SK-N-SH treated with all-trans-retinoic acid at 6 μM for 48 hours (cell line): ENCODE measurements at regions not wholly inside any gene's neighbourhood (a gene's known extent, or its start where the extent isn't known, plus 50 kb on each side); places are given as distances from the start of the nearest gene placed in this dataset.

Source experiments
- ATAC-seq: fragments of 200-7000 bp; cut with Tn5 transposase; 3 replicates; pipeline ENCODE4 v1.9.1; 2020; ENCODE audit warnings: mild to moderate bottlenecking, moderate library complexity
- ARNTL ChIP-seq: fragments of 450-650 bp; formaldehyde crosslinking; IDR thresholded peaks from 2 replicates; pipeline ENCODE4 v1.5.0; 2020; ENCODE audit warnings: low read depth, mild to moderate bottlenecking, moderate library complexity, borderline replicate concordance
- BACH2 ChIP-seq: fragments of 250-450 bp; sonication (Bioruptor Pico); IDR thresholded peaks from 2 replicates; pipeline ENCODE4 v1.9.0; 2021; ENCODE audit warnings: mild to moderate bottlenecking, borderline replicate concordance
- CSDC2 ChIP-seq: fragments of 250-450 bp; sonication (Bioruptor Pico); IDR thresholded peaks from 2 replicates; pipeline ENCODE4 v1.5.0; 2020; ENCODE audit warnings: mild to moderate bottlenecking, moderate library complexity
- ESRRG ChIP-seq: fragments of 250-450 bp; sonication (Bioruptor Pico); IDR thresholded peaks from 2 replicates; pipeline ENCODE4 v1.6.1; 2021; ENCODE audit warnings: mild to moderate bottlenecking
- ISL1 ChIP-seq: fragments of 250-450 bp; sonication (Bioruptor Pico); IDR thresholded peaks from 2 replicates; pipeline ENCODE4 v2.1.2; 2022; ENCODE audit warnings: mild to moderate bottlenecking, moderate library complexity
- OSR1 ChIP-seq: fragments of 250-450 bp; sonication (Bioruptor Pico); IDR thresholded peaks from 2 replicates; pipeline ENCODE4 v1.8.0; 2022; ENCODE audit warnings: moderate library complexity, mild to moderate bottlenecking, inconsistent platforms
- PPARA ChIP-seq: fragments of 250-450 bp; sonication (Bioruptor Pico); IDR thresholded peaks from 2 replicates; pipeline ENCODE4 v1.5.0; 2020; ENCODE audit warnings: mild to moderate bottlenecking, borderline replicate concordance
- RARB ChIP-seq: fragments of 250-450 bp; sonication (Bioruptor Pico); IDR thresholded peaks from 2 replicates; pipeline ENCODE4 v1.8.0; 2021; ENCODE audit warnings: mild to moderate bottlenecking, moderate library complexity
- TCF4 ChIP-seq: fragments of 250-450 bp; sonication (Bioruptor Pico); IDR thresholded peaks from 2 replicates; pipeline ENCODE4 v1.8.0; 2021; ENCODE audit warnings: mild to moderate bottlenecking, moderate library complexity, borderline replicate concordance
- TOX ChIP-seq: fragments of 250-450 bp; sonication (Bioruptor Pico); IDR thresholded peaks from 2 replicates; pipeline ENCODE4 v1.8.0; 2021; ENCODE audit warnings: mild to moderate bottlenecking, moderate library complexity, borderline replicate concordance
- ZC3H10 ChIP-seq: fragments of 250-450 bp; sonication (Bioruptor Pico); IDR thresholded peaks from 2 replicates; pipeline ENCODE4 v1.5.1; 2021; ENCODE audit warnings: mild to moderate bottlenecking, moderate library complexity
- ZFP3 ChIP-seq: fragments of 250-450 bp; sonication (Bioruptor Pico); IDR thresholded peaks from 2 replicates; pipeline ENCODE4 v1.5.0; 2020; ENCODE audit warnings: mild to moderate bottlenecking, moderate library complexity
- ZFP30 ChIP-seq: fragments of 450-650 bp; formaldehyde crosslinking; IDR thresholded peaks from 2 replicates; pipeline ENCODE4 v1.5.0; 2022; ENCODE audit warnings: mild to moderate bottlenecking, moderate library complexity
- ZNF8 ChIP-seq: fragments of 450-650 bp; formaldehyde crosslinking; IDR thresholded peaks from 2 replicates; pipeline ENCODE4 v1.5.0; 2020; ENCODE audit warnings: mild to moderate bottlenecking, moderate library complexity
- TF ChIP-seq, protein P1 (sequence below): fragments of 250-450 bp; sonication (Bioruptor Pico); IDR thresholded peaks from 2 replicates; pipeline ENCODE4 v1.8.0; 2021; ENCODE audit warnings: low read depth, mild to moderate bottlenecking, moderate library complexity, borderline replicate concordance
- TF ChIP-seq, protein P2 (sequence below): fragments of 250-450 bp; sonication (Bioruptor Pico); IDR thresholded peaks from 2 replicates; pipeline ENCODE4 v1.5.1; 2020; ENCODE audit warnings: low read depth, mild to moderate bottlenecking, moderate library complexity
- TF ChIP-seq, protein P3 (sequence below): fragments of 250-450 bp; sonication (Bioruptor Pico); IDR thresholded peaks from 2 replicates; pipeline ENCODE4 v1.5.1; 2021; ENCODE audit warnings: mild to moderate bottlenecking, moderate library complexity
- TF ChIP-seq, protein P4 (sequence below): fragments of 250-450 bp; sonication (Bioruptor Pico); IDR thresholded peaks from 2 replicates; pipeline ENCODE4 v1.5.0; 2020; ENCODE audit warnings: mild to moderate bottlenecking, moderate library complexity
- TF ChIP-seq, protein P5 (sequence below): fragments of 250-450 bp; sonication (Bioruptor Pico); IDR thresholded peaks from 2 replicates; pipeline ENCODE4 v1.8.0; 2020; ENCODE audit warnings: mild to moderate bottlenecking, moderate library complexity, borderline replicate concordance

DNA sequence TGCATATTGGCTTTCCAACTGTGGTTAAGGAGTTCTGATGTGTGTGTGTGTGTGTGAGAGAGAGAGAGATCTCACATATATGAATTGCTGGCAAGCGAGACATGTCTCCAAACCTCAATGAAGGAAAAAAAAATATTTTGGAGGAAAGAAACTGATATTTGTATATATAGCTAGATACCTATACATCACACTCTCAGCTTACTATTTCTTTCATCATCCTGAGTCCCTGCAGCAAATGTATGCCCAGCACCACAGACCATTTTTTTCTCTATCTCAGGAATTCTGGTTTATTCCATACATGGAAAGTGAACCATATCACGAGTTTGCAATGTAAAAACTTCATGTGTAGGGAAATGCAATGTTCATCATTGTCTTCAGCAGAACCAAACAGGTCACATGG lies 68.9 kb downstream of the MTERF1 start:
- no peak for ATAC-seq
- no peak for TF ChIP-seq OSR1 (CRISPR knock-in tag)
- TF ChIP-seq ZFP30 (CRISPR knock-in tag), result no peak
- no peak for TF ChIP-seq CSDC2 (CRISPR knock-in tag)

DNA sequence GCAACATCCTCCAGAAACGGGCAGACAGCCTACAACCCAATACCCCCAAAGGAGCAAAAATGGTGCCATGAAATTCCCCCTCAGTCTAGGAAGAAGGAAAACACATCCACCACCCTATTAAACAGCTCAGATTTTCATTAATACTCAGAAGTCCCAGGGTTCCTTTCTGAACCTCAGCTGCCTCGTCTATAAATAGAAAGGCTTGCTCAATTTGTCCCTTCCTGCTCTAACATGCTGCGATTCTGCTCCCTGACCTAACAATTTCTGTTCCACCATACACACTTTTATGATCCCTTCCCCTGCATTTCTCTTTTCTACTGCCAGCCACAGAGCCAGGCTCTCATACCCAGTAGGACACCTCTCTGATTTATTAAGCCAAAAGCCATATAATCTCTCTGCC lies 68.1 kb downstream of the MTERF1 start:
- ATAC-seq, result no peak

DNA sequence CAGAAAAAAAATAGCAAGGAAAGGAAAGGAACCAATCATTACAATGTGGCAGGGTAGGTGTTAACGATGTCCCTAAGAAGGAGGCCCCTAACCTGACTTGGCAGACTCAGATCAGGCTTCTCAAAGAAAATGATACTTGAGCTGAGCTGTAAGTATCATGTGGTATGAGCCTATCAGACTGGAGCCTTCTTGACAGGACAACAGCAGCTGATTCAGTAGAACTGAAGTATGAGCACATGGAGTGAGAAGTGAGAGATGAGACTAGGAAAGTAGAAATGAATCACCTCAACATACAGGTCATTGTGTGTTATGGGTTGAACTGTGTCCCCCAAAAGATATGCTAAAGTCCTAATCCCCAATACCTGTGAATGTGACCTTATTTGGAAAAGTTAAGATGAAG lies 66.3 kb downstream of the MTERF1 start:
- ATAC-seq, result no peak
- TF ChIP-seq PPARA (CRISPR knock-in tag) (no peak), BACH2 (CRISPR knock-in tag) (no peak), ZFP30 (CRISPR knock-in tag) (no peak), ESRRG (no peak), ISL1 (CRISPR knock-in tag) (no peak), ZC3H10 (no peak), TOX (CRISPR knock-in tag) (no peak), ZNF8 (CRISPR knock-in tag) (no peak), CSDC2 (CRISPR knock-in tag) (no peak), RARB (CRISPR knock-in tag) (no peak), ARNTL (no peak), OSR1 (CRISPR knock-in tag) (no peak), TCF4 (no peak), ZFP3 (CRISPR knock-in tag) (no peak)
- TF ChIP-seq, protein P1, sequence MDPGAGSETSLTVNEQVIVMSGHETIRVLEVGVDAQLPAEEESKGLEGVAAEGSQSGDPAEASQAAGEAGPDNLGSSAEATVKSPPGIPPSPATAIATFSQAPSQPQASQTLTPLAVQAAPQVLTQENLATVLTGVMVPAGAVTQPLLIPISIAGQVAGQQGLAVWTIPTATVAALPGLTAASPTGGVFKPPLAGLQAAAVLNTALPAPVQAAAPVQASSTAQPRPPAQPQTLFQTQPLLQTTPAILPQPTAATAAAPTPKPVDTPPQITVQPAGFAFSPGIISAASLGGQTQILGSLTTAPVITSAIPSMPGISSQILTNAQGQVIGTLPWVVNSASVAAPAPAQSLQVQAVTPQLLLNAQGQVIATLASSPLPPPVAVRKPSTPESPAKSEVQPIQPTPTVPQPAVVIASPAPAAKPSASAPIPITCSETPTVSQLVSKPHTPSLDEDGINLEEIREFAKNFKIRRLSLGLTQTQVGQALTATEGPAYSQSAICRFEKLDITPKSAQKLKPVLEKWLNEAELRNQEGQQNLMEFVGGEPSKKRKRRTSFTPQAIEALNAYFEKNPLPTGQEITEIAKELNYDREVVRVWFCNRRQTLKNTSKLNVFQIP, result no peak
- TF ChIP-seq, protein P2, sequence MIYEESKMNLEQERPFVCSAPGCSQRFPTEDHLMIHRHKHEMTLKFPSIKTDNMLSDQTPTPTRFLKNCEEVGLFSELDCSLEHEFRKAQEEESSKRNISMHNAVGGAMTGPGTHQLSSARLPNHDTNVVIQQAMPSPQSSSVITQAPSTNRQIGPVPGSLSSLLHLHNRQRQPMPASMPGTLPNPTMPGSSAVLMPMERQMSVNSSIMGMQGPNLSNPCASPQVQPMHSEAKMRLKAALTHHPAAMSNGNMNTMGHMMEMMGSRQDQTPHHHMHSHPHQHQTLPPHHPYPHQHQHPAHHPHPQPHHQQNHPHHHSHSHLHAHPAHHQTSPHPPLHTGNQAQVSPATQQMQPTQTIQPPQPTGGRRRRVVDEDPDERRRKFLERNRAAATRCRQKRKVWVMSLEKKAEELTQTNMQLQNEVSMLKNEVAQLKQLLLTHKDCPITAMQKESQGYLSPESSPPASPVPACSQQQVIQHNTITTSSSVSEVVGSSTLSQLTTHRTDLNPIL (CRISPR knock-in tag), result no peak
- TF ChIP-seq, protein P3, sequence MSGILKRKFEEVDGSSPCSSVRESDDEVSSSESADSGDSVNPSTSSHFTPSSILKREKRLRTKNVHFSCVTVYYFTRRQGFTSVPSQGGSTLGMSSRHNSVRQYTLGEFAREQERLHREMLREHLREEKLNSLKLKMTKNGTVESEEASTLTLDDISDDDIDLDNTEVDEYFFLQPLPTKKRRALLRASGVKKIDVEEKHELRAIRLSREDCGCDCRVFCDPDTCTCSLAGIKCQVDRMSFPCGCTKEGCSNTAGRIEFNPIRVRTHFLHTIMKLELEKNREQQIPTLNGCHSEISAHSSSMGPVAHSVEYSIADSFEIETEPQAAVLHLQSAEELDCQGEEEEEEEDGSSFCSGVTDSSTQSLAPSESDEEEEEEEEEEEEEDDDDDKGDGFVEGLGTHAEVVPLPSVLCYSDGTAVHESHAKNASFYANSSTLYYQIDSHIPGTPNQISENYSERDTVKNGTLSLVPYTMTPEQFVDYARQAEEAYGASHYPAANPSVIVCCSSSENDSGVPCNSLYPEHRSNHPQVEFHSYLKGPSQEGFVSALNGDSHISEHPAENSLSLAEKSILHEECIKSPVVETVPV (CRISPR knock-in tag), result no peak
- TF ChIP-seq, protein P4, sequence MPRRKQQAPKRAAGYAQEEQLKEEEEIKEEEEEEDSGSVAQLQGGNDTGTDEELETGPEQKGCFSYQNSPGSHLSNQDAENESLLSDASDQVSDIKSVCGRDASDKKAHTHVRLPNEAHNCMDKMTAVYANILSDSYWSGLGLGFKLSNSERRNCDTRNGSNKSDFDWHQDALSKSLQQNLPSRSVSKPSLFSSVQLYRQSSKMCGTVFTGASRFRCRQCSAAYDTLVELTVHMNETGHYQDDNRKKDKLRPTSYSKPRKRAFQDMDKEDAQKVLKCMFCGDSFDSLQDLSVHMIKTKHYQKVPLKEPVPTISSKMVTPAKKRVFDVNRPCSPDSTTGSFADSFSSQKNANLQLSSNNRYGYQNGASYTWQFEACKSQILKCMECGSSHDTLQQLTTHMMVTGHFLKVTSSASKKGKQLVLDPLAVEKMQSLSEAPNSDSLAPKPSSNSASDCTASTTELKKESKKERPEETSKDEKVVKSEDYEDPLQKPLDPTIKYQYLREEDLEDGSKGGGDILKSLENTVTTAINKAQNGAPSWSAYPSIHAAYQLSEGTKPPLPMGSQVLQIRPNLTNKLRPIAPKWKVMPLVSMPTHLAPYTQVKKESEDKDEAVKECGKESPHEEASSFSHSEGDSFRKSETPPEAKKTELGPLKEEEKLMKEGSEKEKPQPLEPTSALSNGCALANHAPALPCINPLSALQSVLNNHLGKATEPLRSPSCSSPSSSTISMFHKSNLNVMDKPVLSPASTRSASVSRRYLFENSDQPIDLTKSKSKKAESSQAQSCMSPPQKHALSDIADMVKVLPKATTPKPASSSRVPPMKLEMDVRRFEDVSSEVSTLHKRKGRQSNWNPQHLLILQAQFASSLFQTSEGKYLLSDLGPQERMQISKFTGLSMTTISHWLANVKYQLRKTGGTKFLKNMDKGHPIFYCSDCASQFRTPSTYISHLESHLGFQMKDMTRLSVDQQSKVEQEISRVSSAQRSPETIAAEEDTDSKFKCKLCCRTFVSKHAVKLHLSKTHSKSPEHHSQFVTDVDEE, result no peak
- TF ChIP-seq, protein P5, sequence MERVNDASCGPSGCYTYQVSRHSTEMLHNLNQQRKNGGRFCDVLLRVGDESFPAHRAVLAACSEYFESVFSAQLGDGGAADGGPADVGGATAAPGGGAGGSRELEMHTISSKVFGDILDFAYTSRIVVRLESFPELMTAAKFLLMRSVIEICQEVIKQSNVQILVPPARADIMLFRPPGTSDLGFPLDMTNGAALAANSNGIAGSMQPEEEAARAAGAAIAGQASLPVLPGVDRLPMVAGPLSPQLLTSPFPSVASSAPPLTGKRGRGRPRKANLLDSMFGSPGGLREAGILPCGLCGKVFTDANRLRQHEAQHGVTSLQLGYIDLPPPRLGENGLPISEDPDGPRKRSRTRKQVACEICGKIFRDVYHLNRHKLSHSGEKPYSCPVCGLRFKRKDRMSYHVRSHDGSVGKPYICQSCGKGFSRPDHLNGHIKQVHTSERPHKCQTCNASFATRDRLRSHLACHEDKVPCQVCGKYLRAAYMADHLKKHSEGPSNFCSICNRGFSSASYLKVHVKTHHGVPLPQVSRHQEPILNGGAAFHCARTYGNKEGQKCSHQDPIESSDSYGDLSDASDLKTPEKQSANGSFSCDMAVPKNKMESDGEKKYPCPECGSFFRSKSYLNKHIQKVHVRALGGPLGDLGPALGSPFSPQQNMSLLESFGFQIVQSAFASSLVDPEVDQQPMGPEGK (CRISPR knock-in tag), result no peak
- TF ChIP-seq, all 23 proteins: peak for 0

More for the DNA sequence above, 68.1 kb downstream of the MTERF1 start:
- TF ChIP-seq PPARA (CRISPR knock-in tag), result no peak
